ENCODE measurements at regions not wholly inside any gene's neighbourhood (a gene's known extent, or its start where the extent isn't known, plus 50 kb on each side); places are given as distances from the start of the nearest gene placed in this dataset.

- TF ChIP-seq CTCF (IDR thresholded peaks at IDR 0.05; ENCODE audit: low read depth, low read length, missing control alignments) = no peak
- H3K4me3 ChIP-seq (ENCODE audit: low read depth, low read length) = no peak overlapping the region
- DNase-seq (ENCODE audit: low read depth) = no peak
Measured at GRCh38 chr10:113285305-113285704, 267.5 kb upstream of the HABP2 start.

DNA sequence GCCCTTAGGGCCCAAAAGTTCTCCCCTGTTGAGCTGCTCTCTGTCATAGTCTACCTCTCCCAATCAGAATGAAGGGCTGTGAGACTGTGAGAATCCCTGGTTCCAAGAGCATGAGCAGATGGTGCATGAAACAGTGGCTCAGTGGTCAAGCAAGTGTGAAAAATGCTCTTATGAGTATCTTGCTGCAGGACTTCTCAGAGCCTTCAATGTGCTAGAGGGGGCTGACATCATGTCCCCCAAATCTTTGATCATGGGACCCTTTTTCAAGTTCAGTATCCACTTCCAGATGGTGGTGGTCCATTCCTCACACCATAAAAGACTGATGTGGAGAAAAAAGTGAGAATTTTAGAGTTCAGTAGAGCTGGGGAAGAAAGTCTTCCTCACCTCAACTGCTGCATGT, 265.3 kb upstream of the HABP2 start:
- DNase-seq (ENCODE audit: low read depth) = no peak
- TF ChIP-seq CTCF (IDR thresholded peaks at IDR 0.05; ENCODE audit: low read depth, low read length, missing control alignments) = no peak
- no peak overlapping the region for H3K4me3 ChIP-seq (ENCODE audit: low read depth, low read length)

DNA sequence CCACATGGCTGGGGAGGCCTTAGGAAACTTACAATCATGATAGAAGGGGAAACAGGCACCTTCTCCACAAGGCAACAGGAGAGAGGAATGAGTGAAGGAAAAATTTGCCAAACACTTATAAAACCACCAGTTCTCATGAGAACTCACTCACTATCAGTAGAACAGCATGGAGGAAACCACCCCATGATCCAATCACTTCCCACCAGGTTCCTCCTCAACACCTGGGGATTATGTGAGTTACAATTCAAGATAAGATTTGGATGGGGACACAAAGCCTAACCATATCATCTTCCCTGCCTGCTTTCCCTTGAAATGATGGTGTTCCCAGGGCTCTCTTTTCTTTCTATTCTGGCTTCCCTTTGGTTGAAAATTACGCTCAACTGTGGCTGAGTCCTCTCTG, 262.7 kb upstream of the HABP2 start:
- TF ChIP-seq CTCF (IDR thresholded peaks at IDR 0.05; ENCODE audit: low read depth, low read length, missing control alignments) = no peak
- H3K4me3 ChIP-seq (ENCODE audit: low read depth, low read length) = no peak overlapping the region
- no peak for DNase-seq (ENCODE audit: low read depth)

DNA sequence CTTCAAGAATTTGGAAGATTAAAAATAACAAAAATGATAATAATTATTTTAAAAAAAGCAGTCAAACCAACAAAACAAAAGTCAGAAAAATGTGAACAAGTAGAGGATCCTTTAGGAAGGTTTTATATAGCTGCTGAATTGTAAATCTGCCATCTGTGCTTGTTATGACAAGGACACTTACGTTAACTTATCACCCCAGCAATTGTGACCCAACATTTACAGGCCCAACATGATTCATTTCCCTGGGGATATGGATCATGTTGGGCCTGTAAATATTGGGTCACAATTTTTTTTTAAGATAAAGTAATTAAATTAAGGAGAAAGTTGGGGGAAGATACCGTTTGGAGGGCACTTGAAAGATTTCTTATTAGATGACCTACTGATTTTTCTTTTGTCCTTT, 261.4 kb upstream of the HABP2 start:
- H3K4me3 ChIP-seq (ENCODE audit: low read depth, low read length) = no peak overlapping the region
- DNase-seq (ENCODE audit: low read depth) = no peak
- TF ChIP-seq CTCF (IDR thresholded peaks at IDR 0.05; ENCODE audit: low read depth, low read length, missing control alignments) = no peak

- H3K4me3 ChIP-seq (ENCODE audit: low read depth, low read length) = no peak overlapping the region
- TF ChIP-seq CTCF (IDR thresholded peaks at IDR 0.05; ENCODE audit: low read depth, low read length, missing control alignments) = no peak
- DNase-seq (ENCODE audit: low read depth) = no peak
Measured at GRCh38 chr10:113292086-113292485, 260.8 kb upstream of the HABP2 start.

DNA sequence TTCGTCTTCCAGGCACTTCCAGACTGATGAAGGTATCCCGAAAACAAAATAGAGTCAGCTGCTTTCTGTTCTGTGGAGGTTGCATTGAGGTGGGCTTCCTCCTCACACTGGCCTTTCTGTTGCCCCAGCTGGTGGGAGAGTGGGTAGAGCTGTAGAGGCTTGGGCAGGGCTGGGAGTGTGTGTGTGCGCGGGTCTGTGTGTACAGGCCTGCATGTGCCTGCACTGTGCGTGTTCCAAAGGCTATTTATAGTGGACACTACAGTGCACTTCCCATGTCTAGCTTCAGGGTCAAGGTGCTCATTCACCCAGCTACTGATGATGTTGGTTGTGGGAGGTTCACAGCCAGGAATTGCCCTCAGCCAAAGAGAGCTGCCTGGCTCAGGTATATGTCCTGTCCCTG, 260.1 kb upstream of the HABP2 start:
- H3K4me3 ChIP-seq (ENCODE audit: low read depth, low read length) = no peak overlapping the region
- DNase-seq (ENCODE audit: low read depth) = no peak

More for the DNA sequence above, 260.1 kb upstream of the HABP2 start:
- no peak for TF ChIP-seq CTCF (IDR thresholded peaks at IDR 0.05; ENCODE audit: low read depth, low read length, missing control alignments)

Data from GM12864 (cell line).